HPDE6-E6E7 (cell line): ENCODE measurements at regions not wholly inside any gene's neighbourhood (a gene's known extent, or its start where the extent isn't known, plus 50 kb on each side); places are given as distances from the start of the nearest gene placed in this dataset.
"Not testable (repeated sequence)": the region's sequence is repeated elsewhere in the genome, so short reads cannot be mapped to it uniquely, and the experiment has no call there.

Experiments used
- DNase-seq: peaks from one replicate; pipeline ENCODE4 v3.0.0; 2011; ENCODE audit warnings: missing footprints; ENCODE audit errors: extremely low spot score

DNA sequence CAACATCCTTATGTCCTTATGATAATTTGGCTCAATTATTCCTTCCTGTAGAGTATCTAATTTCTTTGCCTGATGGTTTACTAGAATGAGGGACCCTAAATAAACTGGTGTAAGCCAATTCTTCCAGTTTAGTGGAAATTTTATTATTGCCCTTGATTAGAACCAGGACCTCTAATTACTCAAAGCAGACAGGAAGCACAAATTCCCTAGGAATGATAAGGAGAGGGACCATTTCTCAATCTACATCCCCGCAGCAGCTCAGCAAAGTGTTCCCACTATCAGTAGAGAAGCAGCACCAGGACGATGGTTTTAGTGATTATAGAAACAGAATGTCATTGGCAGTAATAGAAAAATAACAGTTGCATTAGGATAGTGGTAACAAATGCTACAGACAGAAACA is 97.1 kb downstream of the PLPPR4 start:
- DNase-seq = no peak

- no peak for DNase-seq
These were observed 99.2 kb downstream of the PLPPR4 start for GRCh38 chr1:99363531-99363930.

DNA sequence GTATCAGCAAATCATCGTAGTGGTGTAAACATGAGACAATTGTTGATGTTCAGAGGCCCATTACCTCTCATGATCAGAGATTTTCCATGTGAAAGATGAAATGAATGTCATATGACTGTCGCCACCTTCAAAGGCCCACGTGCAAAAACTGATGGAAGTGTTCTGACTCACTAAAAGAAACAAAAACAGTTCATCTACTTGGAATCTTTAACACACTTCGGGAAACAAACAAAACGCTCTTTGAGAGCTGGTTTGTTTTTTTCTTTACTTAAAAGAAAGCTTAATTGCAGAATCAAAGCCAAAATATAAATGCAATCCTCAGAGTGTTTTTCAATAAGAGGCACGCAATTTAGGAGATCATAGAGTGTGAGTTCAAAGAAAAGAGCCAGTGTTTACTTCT is 100.8 kb downstream of the PLPPR4 start:
- DNase-seq = no peak

- no peak for DNase-seq
These were observed 101.3 kb downstream of the PLPPR4 start for GRCh38 chr1:99365545-99365944.

DNA sequence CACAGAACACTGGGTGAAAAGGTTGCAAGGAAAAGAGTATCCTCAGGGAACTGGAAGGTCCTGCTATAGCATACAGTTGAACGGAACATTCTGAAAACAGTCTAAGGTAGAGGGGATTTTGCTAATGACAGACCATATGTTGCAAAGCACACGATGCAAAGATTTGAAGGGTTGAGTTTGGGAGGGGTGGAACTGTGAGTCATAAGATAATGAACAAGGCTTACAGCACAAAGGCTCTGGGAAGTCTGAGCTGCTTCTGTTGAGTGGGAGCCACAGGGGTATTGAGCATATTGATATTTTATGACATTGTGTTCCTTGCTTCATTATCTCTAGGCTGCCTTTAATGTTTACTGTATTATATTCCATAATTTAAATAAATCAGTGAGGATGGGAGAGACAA is 104.9 kb downstream of the PLPPR4 start:
- no peak for DNase-seq

- no peak for DNase-seq
These were observed 106.2 kb downstream of the PLPPR4 start for GRCh38 chr1:99370476-99370875.

DNA sequence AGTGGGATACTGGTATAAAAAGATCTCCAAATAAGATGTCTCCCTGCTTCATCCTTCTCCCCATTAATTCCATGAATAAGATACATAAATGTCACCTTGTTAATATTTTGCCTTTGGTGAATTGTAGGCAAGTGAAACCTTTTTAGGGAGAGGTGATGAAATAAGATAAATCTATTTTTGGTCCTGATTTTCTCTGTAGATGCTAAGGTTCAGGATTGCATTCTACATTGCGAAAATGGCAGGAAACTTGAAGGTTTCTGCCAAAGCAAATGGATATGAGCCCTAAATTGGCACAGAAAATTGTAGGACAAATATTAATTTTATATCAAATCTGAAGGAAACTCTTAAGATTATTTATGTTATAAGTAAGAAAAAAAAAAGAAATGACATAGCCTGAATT is 107.1 kb downstream of the PLPPR4 start:
- DNase-seq = no peak

- no peak for DNase-seq
These were observed 109.8 kb downstream of the PLPPR4 start for GRCh38 chr1:99374109-99374508.

GRCh38 chr1:99374693-99375092 is 110.4 kb downstream of the PLPPR4 start:
- DNase-seq = not testable (repeated sequence)

DNA sequence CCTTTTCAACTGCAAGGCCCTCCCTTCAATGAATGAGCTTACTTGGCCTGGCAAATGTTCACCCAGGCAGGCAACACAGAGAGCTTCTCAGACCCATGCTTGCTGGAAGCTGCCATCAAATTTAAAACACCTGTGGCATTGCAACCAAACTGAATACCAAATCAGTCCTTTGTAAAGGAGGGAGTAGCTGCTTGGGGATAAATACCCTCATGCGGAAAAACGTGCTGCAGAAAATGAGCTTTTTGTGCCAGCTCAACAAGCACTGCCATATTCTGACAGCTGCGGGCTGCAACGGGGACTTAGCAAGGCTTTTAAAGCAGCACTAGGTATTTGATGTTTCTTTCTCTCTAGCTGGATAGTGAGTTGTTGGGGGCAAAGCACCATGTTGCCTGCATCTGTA is 119.7 kb downstream of the PLPPR4 start:
- DNase-seq = no peak

- DNase-seq = no peak
These were observed 121.6 kb downstream of the PLPPR4 start for GRCh38 chr1:99385852-99386251.

DNA sequence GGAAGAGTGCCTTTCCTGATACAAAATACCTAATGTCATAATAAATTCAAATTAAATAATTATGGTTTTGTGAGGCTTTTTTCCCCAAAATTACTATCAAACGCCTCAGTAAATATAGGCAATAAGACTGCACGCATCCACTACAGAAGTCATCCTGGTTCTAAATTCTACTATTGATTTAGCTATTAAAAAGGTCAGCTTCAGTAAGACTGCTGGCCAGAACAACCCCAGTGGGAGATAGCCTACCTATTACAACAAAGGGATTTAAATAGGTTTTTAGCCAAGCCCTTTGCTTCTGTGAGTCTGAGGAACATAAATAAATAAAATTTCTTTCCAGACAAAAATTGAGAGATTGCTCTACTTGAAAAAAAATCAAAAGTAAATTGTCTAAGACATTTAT is 132.1 kb downstream of the PLPPR4 start:
- no peak for DNase-seq

DNA sequence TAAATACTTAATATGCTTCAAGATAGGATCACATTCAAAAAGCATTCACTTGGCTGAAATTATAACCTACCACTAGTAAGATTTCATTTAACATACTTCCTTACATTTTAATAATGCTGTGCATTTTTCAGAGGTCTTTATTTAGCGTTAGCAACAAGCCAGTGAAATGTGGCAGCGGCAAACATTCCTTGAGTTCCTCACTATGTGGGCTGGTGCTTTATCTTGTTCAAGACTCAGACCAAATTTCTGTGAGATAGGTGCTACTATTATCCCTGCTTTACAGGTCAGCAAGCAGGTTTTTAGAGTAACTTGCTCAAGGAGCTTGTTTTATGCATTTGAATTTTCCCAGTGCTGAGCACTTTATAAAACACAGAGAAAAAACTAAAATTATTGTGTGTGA is 132.7 kb downstream of the PLPPR4 start:
- DNase-seq = no peak

DNA sequence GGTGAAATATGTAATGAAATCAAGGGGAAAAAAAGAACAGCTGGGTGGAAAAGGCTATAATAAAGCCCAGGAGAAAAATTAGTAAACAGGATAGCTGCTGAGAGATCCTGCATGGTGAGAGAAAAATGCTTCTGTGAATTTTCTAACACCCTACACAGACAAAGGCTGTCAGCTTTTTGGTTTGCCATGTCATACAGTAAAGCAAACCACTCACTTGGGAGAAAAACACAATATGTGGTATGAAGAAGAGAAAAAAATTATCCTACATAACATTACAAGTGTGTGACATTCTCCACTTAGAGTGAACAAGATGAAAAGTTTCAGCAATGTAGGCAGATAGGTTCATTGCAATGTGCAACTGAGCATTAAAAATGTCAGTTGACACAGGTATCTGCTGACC is 133.6 kb downstream of the PLPPR4 start:
- no peak for DNase-seq

DNA sequence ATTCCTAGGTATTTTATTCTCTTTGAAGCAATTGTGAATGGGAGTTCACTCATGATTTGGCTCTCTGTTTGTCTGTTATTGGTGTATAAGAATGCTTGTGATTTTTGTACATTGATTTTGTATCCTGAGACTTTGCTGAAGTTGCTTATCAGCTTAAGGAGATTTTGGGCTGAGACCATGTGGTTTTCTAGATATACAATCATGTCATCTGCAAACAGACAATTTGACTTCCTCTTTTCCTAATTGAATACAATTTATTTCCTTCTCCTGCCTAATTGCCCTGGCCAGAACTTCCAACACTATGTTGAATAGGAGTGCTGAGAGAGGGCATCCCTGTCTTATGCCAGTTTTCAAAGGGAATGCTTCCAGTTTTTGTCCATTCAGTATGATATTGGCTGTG is 137.3 kb downstream of the PLPPR4 start:
- DNase-seq = not testable (repeated sequence)

GRCh38 chr1:99404399-99404798 is 140.1 kb downstream of the PLPPR4 start:
- DNase-seq = not testable (repeated sequence)

GRCh38 chr1:99405325-99405724 is 141.0 kb downstream of the PLPPR4 start:
- DNase-seq = not testable (repeated sequence)

DNA sequence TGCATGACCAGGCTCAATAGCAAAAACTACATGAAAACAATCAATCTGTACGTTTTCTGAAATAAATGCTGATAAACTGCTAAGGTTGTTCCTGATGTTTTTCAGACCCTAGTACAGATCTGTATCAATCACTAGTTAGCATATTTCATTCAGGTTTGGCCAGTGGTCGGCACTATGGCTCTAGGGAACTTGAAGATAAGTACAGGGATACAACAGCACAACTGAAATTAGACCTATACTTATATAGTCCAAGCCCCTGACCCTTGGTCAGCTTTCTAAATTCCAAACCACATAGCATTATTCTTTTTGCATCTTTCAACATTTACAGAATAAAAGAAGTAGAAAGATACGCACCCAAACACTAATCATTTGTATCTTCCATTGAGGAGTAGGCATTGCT is 142.7 kb downstream of the PLPPR4 start:
- no peak for DNase-seq

DNA sequence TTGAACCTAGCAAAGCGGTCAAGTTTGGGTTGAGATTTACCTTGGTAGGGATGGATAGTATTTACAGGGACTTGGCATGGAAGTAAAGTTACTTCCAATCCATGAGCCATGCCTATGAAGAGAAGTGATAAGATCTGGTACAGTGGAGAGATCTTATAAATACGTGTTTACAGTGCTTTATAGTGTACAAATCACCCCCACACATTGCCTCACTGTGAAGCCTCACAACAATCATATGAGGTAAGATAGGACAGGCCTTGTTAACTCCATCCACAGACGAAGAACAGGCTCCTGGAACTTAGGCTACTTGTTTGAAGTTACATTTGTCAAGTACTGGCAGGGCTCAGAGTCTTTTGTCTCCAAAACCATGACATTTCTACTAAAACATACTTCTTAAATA is 159.8 kb downstream of the PLPPR4 start:
- DNase-seq = no peak

DNA sequence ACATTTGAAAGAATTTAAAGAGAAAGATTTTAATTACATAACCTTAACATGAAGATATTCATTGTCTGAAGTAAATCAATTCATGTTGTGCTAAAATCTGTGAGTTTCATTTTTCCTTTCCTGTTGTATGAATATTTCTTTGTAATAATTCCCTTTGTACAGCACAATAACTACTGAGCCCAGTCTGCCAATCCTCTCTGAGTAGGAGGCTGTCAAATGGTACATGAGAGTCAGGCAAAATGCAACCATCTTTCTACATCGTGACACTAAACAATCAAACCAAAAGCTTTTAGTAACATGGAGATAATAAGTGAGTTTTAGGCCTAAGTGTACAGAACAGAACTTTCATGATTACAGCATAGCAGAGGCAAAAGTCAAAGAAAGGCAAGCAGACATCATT is 165.5 kb downstream of the PLPPR4 start:
- no peak for DNase-seq

GRCh38 chr1:99438656-99439230 is 174.5 kb downstream of the PLPPR4 start:
- no peak for DNase-seq

DNA sequence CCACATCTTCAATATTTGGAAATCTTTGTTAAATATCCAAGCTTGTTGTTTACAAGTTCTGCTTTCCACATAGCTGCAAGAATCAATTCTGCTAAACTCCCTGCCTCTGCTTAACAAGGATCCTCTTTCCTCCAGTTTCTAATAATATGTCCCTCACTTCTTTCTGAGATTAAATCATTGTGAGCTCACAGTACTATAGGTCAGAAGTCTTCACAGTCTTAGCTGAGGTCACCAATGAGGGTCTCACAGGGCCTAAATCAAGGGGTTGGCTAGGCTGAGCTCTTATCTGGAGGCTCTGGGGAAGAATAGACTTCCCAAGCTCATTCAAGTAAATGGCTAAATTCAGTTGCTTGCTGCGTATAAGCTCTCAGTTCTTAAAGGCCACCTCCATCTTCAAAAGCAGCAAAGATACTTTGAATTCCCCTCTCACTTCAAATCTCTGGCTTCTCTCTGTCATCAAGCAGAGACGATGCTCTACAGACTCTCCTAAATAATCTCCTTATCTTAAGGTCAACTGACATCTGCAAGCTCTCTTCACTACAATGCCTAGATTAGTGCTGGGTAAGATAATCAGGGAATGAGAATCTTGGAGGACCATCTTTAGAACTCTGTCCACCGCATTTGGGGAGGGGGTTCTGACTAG is 175.3 kb downstream of the PLPPR4 start:
- no peak for DNase-seq

GRCh38 chr1:99441299-99442095 is 177.2 kb downstream of the PLPPR4 start:
- no peak for DNase-seq
